Stimulated activated CD8-positive, alpha-beta memory T cell treated with anti-CD3 and anti-CD28 coated beads, Interleukin-7, amount 100 ng/mL, for 48 hours (primary cell): ENCODE measurements at regions not wholly inside any gene's neighbourhood (a gene's known extent, or its start where the extent isn't known, plus 50 kb on each side); places are given as distances from the start of the nearest gene placed in this dataset.
"Not testable (repeated sequence)": the region's sequence is repeated elsewhere in the genome, so short reads cannot be mapped to it uniquely, and the experiment has no call there.

Experiments
- DNase-seq, 2 donors: peaks; one replicate each; pipeline ENCODE4 v3.0.0-alpha.2; 2020; ENCODE audit warnings: low read depth in 1 of 2; ENCODE audit errors: extremely low read depth in 1 of 2

DNA sequence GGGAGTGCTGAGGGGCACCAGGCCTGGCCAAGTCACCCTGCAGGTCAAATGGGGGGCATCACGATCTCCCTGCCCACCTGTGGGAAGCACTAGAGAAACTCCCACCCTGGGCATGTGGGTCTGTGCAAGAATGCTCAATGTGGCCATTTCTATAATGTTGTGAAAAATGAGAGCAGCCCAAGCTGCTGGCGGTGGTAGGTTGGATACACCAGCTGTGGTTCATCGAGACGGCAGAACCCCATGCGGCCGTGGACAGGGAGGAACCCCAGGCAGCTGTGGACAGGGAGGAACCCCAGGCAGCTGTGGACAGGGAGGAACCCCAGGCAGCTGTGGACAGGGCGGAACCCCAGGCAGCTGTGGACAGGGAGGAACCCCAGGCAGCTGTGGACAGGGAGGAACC is 129.1 kb downstream of the BRD1 start:
- DNase-seq, result not testable (repeated sequence)

DNA sequence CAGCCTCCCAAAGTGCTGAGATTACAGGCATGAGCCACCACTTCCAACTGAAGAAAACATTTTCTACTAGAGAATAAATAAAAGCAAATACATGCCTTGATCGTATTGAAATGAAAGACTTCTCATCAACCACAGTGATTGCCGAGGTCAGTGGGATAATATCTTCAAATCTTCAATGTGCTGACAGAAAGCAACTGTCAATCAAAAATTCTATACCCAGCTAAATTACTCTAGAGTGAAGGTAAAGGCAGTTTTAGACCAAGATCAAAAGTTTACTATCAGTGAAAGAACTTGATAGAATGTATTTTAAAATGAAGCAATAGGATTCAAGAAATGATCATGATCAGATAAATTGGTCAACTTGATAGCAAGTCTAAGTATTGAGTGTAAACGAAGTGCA is 130.6 kb downstream of the BRD1 start:
- DNase-seq, result no peak

DNA sequence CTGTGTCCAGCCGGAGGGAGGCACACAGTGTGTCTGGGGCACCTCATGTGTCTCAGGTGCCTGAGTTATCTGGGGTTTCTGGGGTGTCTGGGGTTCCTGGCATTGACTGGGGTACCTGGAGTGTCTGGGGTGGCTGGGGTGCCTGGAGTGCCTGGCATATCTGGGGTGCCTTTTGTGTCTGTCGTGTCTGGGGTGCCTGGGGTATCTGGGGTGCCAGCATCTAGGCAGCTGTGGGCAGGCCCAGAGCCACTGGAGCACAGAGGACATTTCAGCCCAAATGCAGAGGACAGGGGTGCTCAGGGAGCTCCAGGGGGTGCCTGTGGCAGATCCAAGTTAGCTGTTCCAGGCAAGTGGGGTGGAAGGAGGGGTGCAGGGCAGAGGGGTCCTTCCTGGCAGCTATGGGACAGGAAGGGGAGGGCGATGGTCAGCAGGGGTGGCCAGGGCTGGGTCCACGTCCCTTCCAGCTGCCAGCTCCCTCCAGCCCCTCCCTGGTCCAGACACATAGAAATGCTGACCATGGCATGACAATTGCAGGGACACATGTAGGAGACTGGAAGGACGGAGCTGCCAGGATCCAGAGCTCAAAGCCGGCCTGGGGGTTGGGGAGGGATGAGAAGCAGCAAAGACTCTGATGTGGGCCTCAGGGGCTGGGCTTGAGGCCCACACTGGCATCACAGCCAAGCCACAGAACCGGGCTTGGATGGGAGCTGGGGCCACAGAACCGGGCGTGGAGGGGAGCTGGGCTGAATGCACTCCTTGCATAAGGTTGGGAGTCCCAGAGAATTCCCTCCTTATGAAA is 133.0 kb downstream of the BRD1 start:
- DNase-seq, result no peak

DNA sequence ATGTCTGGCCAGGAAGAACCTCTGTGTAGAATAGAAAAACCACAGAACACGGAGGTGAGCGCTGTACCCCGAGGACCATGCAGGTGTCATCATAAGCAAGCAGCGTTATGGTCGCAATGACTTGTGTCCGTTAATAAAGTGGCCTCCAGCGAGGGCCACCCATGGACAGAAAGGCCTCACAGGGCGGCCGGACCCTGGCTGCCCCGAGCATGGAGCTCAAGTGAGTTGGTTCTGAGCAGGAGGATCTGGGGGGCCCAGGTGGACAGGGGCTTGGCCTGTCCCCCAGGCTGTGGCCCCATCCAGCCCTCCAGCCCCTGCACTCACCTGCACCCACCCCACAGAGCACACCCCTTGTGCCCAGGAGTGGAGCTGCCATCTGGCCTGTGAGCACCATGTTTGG is 133.8 kb downstream of the BRD1 start:
- no peak for DNase-seq

DNA sequence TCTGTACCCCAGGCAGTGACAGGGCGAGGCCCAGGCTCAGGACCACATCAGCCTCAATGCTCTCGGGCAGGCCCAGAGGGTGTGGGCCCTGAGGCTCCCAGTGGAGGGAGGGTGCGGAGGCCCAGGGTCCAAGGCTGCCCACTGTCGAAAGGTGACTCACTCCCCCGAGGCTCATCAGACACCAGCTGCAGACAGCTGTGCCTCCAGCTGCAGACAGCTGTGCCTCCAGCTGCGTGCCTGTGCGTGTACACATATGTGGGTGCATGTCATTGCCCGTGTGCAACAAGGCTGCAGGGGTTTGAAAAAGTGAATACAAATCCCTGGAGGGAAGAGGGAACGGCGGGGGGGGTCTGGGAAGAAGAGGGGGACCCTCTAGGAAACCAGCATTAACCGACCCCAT is 134.3 kb downstream of the BRD1 start:
- no peak for DNase-seq

DNA sequence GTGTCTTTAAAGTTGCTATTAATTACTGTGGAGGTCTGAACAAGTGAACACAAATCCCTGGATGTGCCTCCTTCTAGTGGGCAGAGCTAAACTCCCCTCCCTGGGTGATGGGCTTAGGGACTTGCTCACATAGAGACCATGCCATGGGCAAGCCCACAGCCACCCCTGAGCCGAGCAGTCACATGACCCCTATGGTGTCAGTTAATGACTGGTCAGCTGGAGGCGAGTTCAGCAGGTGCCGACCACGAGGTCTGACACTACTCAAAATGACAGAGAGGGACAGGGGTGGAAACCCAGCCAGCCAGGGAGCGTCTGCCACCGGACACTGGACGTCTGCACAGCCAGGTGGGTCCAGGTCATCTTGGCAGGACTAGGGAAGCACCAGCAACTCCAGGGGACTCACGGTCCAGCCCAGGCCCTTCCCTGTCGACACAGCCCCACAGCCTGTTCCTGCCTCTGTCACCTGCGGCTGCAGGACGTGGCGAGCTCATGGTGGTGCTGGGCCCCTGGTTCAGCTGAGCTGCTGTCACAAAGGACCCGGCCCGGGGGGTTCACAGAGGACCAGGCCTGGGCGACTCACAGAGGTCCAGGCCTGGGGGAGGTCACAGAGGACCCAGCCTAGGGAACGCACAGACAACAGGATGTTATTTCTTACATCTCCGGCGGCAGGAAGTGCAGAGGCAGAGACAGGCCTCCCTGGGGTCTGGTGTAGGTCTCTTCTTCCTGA is 135.0 kb downstream of the BRD1 start:
- DNase-seq, result no peak

DNA sequence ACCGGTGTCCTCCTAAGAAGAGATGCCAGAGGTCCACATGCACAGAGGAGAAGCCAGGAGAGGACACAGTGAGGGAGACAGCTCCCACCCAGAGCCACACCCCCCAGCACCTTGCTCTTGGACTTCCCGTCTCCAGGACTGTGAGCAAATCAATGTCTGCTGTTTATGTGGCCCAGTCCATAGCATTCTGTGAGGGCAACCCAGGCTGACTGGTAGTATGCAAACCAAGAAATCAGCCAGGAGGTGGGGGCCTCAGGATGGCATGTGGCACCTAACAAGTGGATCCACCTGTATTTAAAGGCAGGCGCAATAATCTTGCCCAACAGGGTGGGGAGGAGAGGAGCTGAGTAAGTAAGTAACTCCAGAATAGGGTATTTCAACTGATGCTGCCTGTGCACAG is 136.4 kb downstream of the BRD1 start:
- no peak for DNase-seq

DNA sequence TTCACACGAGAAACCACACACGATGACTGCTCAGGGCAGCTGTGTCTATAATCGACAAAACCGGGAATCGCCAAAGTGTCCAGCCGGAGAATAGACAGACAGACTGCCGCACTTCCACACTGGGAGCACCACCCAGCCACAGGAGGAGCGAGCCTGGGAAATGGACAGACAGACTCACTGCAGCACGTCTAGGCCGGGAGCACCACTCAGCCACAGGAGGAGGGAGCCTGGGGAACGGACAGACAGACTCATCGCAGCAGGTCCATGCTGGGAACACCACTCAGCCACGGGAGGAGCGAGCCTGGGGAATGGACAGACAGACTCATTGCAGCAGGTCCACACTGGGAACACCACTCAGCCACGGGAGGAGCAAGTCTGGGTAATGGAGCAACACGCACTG is 137.2 kb downstream of the BRD1 start:
- DNase-seq, result no peak

DNA sequence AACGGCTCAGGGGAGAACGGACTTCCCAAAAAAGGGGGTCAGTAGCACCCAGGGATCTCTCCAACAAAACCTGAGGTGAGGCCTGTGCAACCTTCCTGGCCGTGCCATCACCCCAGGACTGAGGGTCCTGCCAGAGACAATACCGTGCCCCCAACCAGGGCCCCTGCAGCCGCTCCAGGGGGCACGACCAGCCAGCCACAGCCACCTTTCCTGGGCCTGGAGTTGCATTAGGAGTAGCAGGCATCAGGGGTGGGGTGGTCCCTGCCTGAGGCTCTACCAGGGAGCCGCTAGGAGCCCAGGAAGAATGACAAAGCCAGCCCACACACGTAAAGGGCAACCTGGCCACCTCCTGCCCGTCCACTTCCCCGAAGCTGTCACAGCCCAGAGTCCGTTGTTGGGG is 137.8 kb downstream of the BRD1 start:
- no peak for DNase-seq

DNA sequence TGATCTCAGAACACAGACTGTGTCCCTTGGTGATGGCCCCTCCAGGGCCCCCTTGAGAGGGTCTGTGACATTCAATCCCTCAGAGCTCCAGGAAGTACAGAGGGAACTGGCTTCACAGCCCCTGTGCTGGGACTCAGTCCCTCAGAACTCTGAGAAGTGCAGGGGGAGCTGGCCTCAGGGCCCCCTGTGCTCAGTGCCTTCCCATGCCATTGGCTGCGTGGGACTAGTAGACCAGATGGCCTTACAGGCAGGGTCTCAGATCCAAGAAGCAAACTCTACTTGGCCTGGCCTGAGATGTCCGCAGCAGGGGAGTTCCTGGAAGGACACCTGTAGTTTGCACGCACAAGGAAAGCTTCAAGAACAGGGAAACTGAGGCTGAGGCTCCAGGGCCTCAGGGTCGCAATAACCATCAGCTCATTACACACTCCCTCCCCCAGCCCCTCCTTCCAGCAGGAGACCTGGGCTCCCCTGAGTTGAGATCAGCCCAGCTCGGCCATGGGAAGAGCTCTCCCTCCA is 138.4 kb downstream of the BRD1 start:
- DNase-seq, result no peak

DNA sequence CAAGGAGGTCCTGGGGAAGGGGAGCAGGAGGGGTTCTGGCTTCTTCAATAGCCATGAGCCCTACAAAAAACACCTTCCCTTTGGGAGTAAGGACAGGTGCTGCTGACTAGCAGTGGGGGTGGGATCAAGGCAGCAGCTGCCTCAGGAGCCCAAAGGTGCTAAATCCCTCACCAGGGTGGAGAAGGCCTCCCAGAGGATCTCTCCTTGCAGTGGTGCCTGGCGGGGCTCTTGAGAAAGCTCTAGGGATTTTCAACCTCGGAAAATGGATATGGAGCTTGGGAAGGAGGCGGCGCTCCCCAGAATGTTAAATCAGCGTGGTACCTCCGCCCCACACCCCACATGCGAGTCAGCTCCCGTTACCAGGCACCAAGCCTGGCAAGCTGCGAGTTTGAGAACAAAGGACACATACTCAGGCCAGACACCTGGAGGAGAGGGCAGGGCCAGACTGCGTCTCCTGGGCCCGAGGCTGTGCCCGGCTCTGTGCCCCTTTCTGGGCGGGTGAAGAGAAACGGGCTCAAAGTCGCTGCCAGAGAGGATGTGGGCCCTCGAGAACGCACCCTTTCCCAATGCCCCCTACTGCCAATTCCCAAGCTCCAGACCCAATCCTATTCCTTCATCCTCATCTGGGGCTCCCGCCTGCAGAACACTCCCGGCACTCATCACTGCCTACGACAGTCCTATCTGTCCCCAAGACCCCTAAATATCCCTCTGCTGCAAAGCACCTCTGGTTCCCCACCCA is 139.0 kb downstream of the BRD1 start:
- no peak for DNase-seq

DNA sequence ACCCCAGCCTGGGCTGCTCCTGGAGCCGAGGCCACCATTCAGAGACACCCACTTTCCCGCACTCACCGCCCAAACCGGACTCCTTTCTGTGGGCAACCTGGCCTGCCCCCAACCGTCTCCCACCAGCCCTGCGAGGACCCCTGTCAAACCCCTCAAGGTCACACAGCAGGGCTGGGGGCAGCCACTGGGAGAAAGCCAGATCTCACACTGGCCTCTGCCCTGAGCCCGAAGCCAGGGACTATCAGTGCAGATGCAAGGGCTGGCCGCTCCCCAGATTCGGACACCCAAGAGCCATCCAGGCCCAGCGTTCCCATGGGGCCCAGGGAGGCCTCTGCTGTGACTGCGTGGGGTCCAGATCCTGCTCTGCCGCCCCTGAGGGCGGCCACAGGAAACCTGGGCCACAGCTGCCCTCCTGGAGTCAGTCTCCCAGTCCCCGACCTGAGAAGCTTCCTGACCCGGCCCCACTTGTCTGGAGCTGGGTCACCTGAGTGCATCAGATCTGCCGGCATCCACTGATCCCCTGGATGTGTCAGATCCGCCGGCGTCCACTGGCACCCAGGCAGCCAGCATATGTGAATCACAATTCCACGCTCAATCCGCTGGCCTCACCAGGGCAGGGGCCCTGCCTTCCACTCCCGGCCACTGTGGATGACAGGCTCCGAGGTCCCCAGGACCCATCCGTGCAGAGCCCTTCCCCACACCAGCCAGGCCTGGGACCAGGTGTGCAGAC is 139.7 kb downstream of the BRD1 start:
- no peak for DNase-seq

DNA sequence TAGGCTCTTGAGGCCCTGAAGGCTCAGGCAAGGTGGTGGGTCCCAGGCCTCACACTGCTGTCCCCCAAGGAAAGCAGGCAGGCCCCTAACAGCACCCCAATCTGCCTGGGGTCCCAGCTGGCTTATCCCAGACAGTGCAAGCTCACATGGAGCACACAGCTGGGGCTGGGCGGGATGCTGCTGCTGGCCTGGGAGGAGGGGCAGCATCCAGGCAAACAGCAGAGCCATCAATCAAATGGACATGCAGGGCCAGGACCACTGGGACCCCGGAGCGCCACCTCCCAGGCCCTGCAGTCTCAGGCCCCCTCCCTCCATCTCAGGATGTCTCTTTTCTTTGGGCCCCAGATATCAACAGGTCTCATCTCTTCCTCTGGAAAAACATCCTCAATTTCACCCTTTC is 140.3 kb downstream of the BRD1 start:
- DNase-seq, result no peak

DNA sequence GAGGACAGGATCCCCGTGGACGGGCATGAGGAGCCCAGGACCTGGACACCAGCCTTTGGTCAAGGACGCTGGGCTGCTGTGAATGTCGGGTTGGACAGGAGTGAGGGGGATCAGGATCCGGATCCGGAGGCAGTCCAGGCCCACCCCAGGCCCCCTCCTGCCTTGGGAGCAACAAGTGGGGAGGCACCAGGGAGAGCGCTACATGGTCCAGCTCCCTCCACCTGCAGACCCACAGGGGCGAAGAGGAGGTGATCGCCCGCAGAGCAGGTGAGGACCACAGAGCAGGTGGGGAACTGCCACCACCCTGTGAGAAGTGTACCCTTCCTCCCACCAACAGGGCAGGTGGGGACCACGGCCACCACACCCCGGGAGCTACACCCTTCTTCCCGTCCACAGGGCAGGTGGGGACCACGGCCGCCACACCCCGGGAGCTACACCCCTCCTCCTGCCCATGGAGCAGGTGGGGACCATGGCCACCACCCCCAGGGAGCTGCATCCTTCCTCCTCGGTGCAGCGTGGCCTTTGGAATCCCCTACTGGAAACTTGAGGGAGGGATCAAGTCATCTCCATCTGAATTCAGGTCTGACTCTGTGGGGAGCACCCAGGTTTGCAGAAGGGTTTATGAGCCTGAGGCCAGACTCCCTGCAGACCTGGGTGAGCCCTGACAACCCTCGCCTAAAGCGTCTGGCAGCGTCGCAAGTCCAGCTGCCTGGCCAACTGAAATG is 141.0 kb downstream of the BRD1 start:
- DNase-seq, result no peak

DNA sequence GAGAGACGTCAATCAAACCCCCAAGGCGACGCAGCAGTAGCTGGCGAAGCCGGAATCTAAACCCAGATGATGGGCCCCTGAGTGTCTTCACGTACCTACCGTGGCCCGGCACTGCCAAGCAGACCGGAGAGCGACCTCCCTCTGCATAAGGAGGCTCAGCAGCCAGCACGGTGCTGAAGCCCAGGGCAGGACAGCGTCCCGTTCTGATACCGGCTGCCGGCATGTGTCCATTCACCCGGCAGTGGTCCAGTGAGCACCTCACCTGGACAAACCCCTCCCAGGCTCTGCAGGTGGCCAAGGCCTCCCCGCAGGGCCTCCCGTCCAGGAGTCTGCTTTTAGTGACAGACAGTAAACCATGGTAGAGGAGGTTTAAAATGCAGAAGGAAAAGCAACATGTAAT is 142.0 kb downstream of the BRD1 start:
- DNase-seq, result no peak

DNA sequence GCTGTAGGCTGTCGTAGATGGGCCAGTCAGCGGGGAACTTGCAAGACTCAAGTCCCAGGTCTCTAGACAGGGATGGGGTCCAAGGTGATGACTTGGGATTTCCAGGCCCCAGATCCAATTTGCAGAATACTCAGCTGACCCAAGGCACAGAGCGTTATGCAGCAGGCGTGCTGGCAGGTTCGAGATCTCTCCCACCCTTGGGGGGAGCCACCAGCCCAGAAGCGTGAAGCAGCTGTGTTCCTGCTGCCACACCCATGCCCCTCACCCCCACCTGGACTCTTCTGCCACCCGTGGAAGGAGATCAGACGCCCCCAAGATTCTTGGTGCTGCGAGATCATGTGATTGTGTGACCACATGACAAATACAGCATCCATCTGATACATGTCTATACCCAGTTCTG is 142.6 kb downstream of the BRD1 start:
- no peak for DNase-seq

DNA sequence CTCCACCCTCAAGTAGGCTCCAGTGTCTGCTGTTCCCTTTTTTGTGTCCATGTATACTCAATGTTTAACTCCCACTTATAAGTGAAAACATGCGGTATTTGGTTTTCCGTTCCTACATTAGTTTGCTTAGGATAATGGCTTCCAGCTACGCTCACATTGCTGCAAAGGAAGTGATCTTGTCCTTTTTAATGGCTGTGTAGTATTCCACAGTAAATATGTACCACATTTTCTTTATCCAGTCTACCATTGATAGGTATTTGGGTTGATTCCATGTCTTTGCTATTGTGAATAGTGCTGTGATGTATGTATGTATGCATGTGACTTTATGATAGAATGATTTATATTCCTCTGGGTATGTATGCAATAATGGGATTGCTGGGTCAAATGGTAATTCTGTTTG is 144.6 kb downstream of the BRD1 start:
- no peak for DNase-seq

DNA sequence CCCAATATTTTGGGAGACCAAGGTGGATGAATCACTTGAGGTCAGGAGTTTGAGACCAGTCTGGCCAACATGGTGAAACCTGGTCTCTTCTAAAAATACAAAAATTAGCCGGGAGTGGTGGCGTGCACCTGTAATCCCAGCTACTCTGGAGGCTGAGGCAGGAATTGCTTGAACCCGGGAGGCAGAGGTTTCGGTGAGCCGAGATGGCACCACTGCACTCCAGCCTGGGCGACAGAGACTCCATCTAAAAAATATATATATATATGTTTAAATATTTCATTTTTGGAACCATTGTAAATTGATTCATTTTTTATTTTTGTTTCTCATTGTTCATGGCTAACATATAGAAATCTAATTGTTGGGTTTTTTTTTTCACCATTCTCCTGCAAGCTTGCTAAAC is 146.9 kb downstream of the BRD1 start:
- DNase-seq, result not testable (repeated sequence)

DNA sequence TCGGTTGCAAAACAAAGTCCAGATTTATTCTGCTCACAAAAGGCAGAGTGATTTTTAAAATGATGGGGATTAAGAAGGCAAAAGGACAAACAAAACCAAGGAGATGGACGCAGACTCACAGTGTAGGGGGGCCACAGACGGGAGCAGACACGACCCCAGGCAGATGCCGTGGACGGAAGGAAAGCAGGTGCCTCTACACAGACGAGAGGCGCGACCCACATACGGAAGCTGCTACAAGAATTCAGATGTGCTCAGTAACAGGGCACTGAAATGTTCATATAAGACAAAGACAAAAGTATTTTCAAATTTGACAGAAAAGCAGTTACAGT is 148.9 kb downstream of the BRD1 start:
- DNase-seq, result no peak

DNA sequence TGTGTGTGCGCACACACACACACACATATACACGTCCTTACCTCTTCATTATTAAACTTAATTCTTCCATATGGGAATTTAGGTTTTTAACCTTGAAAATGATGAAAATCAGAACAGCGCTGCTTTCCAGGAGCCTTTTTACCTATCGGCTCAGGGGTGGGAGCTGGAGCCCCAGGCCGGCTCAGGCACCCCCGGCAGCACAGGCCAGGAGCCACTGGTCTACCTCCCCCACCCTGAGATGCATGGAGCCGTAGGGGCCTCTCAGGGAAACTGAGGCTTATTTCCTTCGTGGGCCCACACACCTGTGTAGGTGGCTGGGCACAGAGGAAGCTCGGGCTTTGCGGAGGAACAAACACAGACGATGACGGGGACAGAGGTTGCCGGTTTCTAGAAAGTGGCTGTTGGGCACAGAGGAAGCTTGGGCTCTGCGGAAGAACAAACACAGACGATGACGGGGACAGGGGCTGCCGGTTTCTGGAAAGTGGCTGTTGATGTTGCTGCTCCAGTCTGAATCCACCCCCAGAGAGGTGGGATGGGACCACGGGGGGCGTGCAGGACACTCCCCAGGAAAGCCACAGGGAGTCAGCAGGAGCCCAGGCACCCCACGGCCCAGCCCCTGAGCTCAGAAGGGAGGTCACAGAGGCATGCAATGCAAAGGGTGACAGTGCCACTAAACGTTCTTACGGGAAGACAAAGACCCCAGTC is 149.4 kb downstream of the BRD1 start:
- DNase-seq, result no peak
